DMS79 treated with DMSO at 0.1 percent for 48 hours (cell line): ENCODE measurements at regions not wholly inside any gene's neighbourhood (a gene's known extent, or its start where the extent isn't known, plus 50 kb on each side); places are given as distances from the start of the nearest gene placed in this dataset.

Source experiments
- DNase-seq: peaks from one replicate; lab custom pipeline; 2025; lab: John Stamatoyannopoulos, UW

GRCh38 chr11:28481616-28482480 lies 373.7 kb downstream of the METTL15 start:
- DNase-seq = no peak

- DNase-seq = no peak
Measured at GRCh38 chr11:28480406-28480805, 372.2 kb downstream of the METTL15 start.

- DNase-seq = no peak
Measured at GRCh38 chr11:28476864-28477263, 368.7 kb downstream of the METTL15 start.

- DNase-seq = no peak
Measured at GRCh38 chr11:28476049-28476448, 367.9 kb downstream of the METTL15 start.

GRCh38 chr11:28472904-28473303 lies 364.7 kb downstream of the METTL15 start:
- DNase-seq = no peak

GRCh38 chr11:28471537-28471936 lies 363.3 kb downstream of the METTL15 start:
- no peak for DNase-seq

GRCh38 chr11:28470180-28470579 lies 362.0 kb downstream of the METTL15 start:
- no peak for DNase-seq

- no peak for DNase-seq
Measured at GRCh38 chr11:28466506-28466905, 358.3 kb downstream of the METTL15 start.

- DNase-seq = no peak
Measured at GRCh38 chr11:28464252-28464867, 356.2 kb downstream of the METTL15 start.

GRCh38 chr11:28463826-28464225 lies 355.6 kb downstream of the METTL15 start:
- DNase-seq = no peak

GRCh38 chr11:28461846-28462245 lies 353.7 kb downstream of the METTL15 start:
- DNase-seq = no peak

GRCh38 chr11:28461338-28461737 lies 353.1 kb downstream of the METTL15 start:
- DNase-seq = no peak

- no peak for DNase-seq
Measured at GRCh38 chr11:28460348-28460747, 352.2 kb downstream of the METTL15 start.

- DNase-seq = no peak
Measured at GRCh38 chr11:28459912-28460311, 351.7 kb downstream of the METTL15 start.

- no peak for DNase-seq
Measured at GRCh38 chr11:28457481-28458065, 349.4 kb downstream of the METTL15 start.

- no peak for DNase-seq
Measured at GRCh38 chr11:28448186-28448585, 340.0 kb downstream of the METTL15 start.

GRCh38 chr11:28447226-28447625 lies 339.0 kb downstream of the METTL15 start:
- DNase-seq = no peak

- no peak for DNase-seq
Measured at GRCh38 chr11:28442131-28442530, 333.9 kb downstream of the METTL15 start.

GRCh38 chr11:28439403-28439802 lies 331.2 kb downstream of the METTL15 start:
- no peak for DNase-seq

- no peak for DNase-seq
Measured at GRCh38 chr11:28420099-28420498, 311.9 kb downstream of the METTL15 start.

- DNase-seq = no peak
Measured at GRCh38 chr11:28417601-28418323, 309.6 kb downstream of the METTL15 start.

- DNase-seq = no peak
Measured at GRCh38 chr11:28412029-28412428, 303.8 kb downstream of the METTL15 start.
